Liver (tissue), 8 donors: ENCODE measurements at regions not wholly inside any gene's neighbourhood (a gene's known extent, or its start where the extent isn't known, plus 50 kb on each side); places are given as distances from the start of the nearest gene placed in this dataset.

Experiments used
- DNase-seq: peaks from one replicate; pipeline ENCODE4 v3.0.0-alpha.2; 2017; ENCODE audit warnings: low spot score
- H3K27ac ChIP-seq, 2 donors: one replicate each; pipeline ENCODE4 v1.7.0; 2013; ENCODE audit warnings: inconsistent platforms in 2 of 2, low read length in 2 of 2, control low read depth in 1 of 2, low read depth in 1 of 2, mild to moderate bottlenecking in 1 of 2
- H3K27me3 ChIP-seq, 4 donors: one replicate each; pipeline versions ENCODE4 v1.6.1 to v1.7.0; 2013; ENCODE audit warnings: low read length in 3 of 4, inconsistent platforms in 1 of 4, mild to moderate bottlenecking in 1 of 4, moderate library complexity in 1 of 4; ENCODE audit not compliant: control insufficient read depth in 4 of 4, insufficient read depth in 4 of 4
- H3K36me3 ChIP-seq, 4 donors: one replicate each; pipeline versions ENCODE4 v1.6.1 to v1.7.0; 2013; ENCODE audit warnings: low read length in 3 of 4, mild to moderate bottlenecking in 3 of 4, low read depth in 1 of 4, moderate library complexity in 1 of 4; ENCODE audit not compliant: control insufficient read depth in 4 of 4, insufficient read depth in 3 of 4
- H3K4me1 ChIP-seq, 4 donors: one replicate each; pipeline versions ENCODE4 v1.6.1 to v1.7.0; 2013; ENCODE audit warnings: low read length in 3 of 4, mild to moderate bottlenecking in 3 of 4, moderate library complexity in 1 of 4; ENCODE audit not compliant: control insufficient read depth in 4 of 4, insufficient read depth in 4 of 4
- H3K4me3 ChIP-seq, 3 donors: one replicate each; pipeline versions ENCODE4 v1.6.1 to v1.7.0; 2013; ENCODE audit warnings: low read length in 3 of 3, control low read depth in 1 of 3, low read depth in 1 of 3, mild to moderate bottlenecking in 1 of 3
- H3K9ac ChIP-seq, 2 donors: one replicate each; pipeline ENCODE4 v1.7.0; 2013; ENCODE audit warnings: low read length in 2 of 2, mild to moderate bottlenecking in 2 of 2, moderate library complexity in 2 of 2, control low read depth in 1 of 2, low read depth in 1 of 2
- H3K9me3 ChIP-seq, 4 donors: one replicate each; pipeline versions ENCODE4 v1.6.1 to v1.7.0; 2013; ENCODE audit warnings: low read length in 3 of 4; ENCODE audit not compliant: control insufficient read depth in 4 of 4
- ATF3 ChIP-seq: IDR thresholded peaks from 2 replicates; pipeline ENCODE4 v1.6.1; 2016; ENCODE audit warnings: antibody characterized with exemption
- EGR1 ChIP-seq, 2 donors: IDR thresholded peaks; 2 replicates each; pipeline ENCODE4 v1.6.1; 2016 to 2018; ENCODE audit warnings: antibody characterized with exemption in 2 of 2, low read depth in 2 of 2
- FOXA1 ChIP-seq: IDR thresholded peaks from 2 replicates; pipeline ENCODE4 v1.6.1; 2016; ENCODE audit warnings: antibody characterized with exemption
- FOXA2 ChIP-seq: IDR thresholded peaks from 2 replicates; pipeline ENCODE4 v1.6.1; 2016; ENCODE audit warnings: antibody characterized with exemption
- GABPA ChIP-seq, 2 donors: IDR thresholded peaks in 1 of 2; conservative IDR thresholded peaks in 1 of 2; 2 replicates each; pipeline ENCODE4 v1.6.1; 2016; ENCODE audit warnings: antibody characterized with exemption in 2 of 2, mild to moderate bottlenecking in 1 of 2, moderate library complexity in 1 of 2
- HNF4G ChIP-seq: IDR thresholded peaks from 2 replicates; pipeline ENCODE4 v1.6.1; 2016; ENCODE audit warnings: antibody characterized with exemption
- JUND ChIP-seq, 2 donors: IDR thresholded peaks; 2 replicates each; pipeline ENCODE4 v1.6.1; 2016; ENCODE audit warnings: antibody characterized with exemption in 2 of 2
- MAX ChIP-seq: IDR thresholded peaks from 2 replicates; pipeline ENCODE4 v1.6.1; 2016; ENCODE audit warnings: antibody characterized with exemption
- NR2F2 ChIP-seq: IDR thresholded peaks from 2 replicates; pipeline ENCODE4 v1.6.1; 2016; ENCODE audit warnings: antibody characterized with exemption
- RAD21 ChIP-seq, 2 donors: IDR thresholded peaks; 2 replicates each; pipeline ENCODE4 v1.6.1; 2016; ENCODE audit warnings: antibody characterized with exemption in 2 of 2, mild to moderate bottlenecking in 2 of 2
- RXRA ChIP-seq, 2 donors: IDR thresholded peaks; 2 replicates each; pipeline ENCODE4 v1.6.1; 2017 to 2018; ENCODE audit warnings: antibody characterized with exemption in 2 of 2, mild to moderate bottlenecking in 1 of 2
- SP1 ChIP-seq: IDR thresholded peaks from 2 replicates; pipeline ENCODE4 v1.6.1; 2018; ENCODE audit warnings: antibody characterized with exemption, mild to moderate bottlenecking
- TAF1 ChIP-seq: conservative IDR thresholded peaks from 2 replicates; pipeline ENCODE4 v1.6.1; 2016; ENCODE audit warnings: antibody characterized with exemption, mild to moderate bottlenecking
- YY1 ChIP-seq: IDR thresholded peaks from 2 replicates; pipeline ENCODE4 v1.6.1; 2016; ENCODE audit warnings: antibody characterized with exemption, mild to moderate bottlenecking
- WGBS: extraction: QIAGEN DNeasy Blood & Tissue Kit; methylation state at CpG from one replicate; pipeline ENCODE4 v1.1.7; 2013; 5-methylcytosine and 5-hydroxymethylcytosine counted together
- TF ChIP-seq, protein P1 (sequence below): IDR thresholded peaks from 2 replicates; pipeline ENCODE4 v1.6.1; 2016; ENCODE audit warnings: antibody characterized with exemption, mild to moderate bottlenecking
- TF ChIP-seq, protein P2 (sequence below): fragments of 150-350 bp; IDR thresholded peaks from 2 replicates; pipeline ENCODE4 v1.5.1; 2017; ENCODE audit warnings: improper control_type of control experiment, low read depth, low read length; ENCODE audit not compliant: missing input control
- TF ChIP-seq, protein P3 (sequence below): IDR thresholded peaks from 2 replicates; pipeline ENCODE4 v1.6.1; 2016; ENCODE audit warnings: antibody characterized with exemption
- donor health status: healthy.
- donor health status: healthy.
- donor health status: healthy.
- donor health status: healthy.
- donor health status: healthy.

GRCh38 chr1:118786454-118787155 is 201.5 kb downstream of the TBX15 start:
- TF ChIP-seq, protein P1, sequence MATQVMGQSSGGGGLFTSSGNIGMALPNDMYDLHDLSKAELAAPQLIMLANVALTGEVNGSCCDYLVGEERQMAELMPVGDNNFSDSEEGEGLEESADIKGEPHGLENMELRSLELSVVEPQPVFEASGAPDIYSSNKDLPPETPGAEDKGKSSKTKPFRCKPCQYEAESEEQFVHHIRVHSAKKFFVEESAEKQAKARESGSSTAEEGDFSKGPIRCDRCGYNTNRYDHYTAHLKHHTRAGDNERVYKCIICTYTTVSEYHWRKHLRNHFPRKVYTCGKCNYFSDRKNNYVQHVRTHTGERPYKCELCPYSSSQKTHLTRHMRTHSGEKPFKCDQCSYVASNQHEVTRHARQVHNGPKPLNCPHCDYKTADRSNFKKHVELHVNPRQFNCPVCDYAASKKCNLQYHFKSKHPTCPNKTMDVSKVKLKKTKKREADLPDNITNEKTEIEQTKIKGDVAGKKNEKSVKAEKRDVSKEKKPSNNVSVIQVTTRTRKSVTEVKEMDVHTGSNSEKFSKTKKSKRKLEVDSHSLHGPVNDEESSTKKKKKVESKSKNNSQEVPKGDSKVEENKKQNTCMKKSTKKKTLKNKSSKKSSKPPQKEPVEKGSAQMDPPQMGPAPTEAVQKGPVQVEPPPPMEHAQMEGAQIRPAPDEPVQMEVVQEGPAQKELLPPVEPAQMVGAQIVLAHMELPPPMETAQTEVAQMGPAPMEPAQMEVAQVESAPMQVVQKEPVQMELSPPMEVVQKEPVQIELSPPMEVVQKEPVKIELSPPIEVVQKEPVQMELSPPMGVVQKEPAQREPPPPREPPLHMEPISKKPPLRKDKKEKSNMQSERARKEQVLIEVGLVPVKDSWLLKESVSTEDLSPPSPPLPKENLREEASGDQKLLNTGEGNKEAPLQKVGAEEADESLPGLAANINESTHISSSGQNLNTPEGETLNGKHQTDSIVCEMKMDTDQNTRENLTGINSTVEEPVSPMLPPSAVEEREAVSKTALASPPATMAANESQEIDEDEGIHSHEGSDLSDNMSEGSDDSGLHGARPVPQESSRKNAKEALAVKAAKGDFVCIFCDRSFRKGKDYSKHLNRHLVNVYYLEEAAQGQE, result no peak
- TF ChIP-seq ATF3 (no peak), FOXA1 (no peak), MAX (no peak), NR2F2 (no peak), JUND (IDR thresholded peaks at IDR 0.05) (no peak), YY1 (no peak), EGR1 (IDR thresholded peaks at IDR 0.05; ENCODE audit: low read depth in 2 of 2) (no peak), FOXA2 (no peak), SP1 (no peak), HNF4G (no peak), RXRA (IDR thresholded peaks at IDR 0.05) (no peak), TAF1 (no peak), RAD21 (IDR thresholded peaks at IDR 0.05) (no peak), GABPA (IDR thresholded peaks at IDR 0.05 in 1 of 2, conservative IDR thresholded peaks at IDR 0.05 in 1 of 2) (no peak)
- TF ChIP-seq, protein P2, sequence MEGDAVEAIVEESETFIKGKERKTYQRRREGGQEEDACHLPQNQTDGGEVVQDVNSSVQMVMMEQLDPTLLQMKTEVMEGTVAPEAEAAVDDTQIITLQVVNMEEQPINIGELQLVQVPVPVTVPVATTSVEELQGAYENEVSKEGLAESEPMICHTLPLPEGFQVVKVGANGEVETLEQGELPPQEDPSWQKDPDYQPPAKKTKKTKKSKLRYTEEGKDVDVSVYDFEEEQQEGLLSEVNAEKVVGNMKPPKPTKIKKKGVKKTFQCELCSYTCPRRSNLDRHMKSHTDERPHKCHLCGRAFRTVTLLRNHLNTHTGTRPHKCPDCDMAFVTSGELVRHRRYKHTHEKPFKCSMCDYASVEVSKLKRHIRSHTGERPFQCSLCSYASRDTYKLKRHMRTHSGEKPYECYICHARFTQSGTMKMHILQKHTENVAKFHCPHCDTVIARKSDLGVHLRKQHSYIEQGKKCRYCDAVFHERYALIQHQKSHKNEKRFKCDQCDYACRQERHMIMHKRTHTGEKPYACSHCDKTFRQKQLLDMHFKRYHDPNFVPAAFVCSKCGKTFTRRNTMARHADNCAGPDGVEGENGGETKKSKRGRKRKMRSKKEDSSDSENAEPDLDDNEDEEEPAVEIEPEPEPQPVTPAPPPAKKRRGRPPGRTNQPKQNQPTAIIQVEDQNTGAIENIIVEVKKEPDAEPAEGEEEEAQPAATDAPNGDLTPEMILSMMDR, result no peak
- TF ChIP-seq, protein P3, sequence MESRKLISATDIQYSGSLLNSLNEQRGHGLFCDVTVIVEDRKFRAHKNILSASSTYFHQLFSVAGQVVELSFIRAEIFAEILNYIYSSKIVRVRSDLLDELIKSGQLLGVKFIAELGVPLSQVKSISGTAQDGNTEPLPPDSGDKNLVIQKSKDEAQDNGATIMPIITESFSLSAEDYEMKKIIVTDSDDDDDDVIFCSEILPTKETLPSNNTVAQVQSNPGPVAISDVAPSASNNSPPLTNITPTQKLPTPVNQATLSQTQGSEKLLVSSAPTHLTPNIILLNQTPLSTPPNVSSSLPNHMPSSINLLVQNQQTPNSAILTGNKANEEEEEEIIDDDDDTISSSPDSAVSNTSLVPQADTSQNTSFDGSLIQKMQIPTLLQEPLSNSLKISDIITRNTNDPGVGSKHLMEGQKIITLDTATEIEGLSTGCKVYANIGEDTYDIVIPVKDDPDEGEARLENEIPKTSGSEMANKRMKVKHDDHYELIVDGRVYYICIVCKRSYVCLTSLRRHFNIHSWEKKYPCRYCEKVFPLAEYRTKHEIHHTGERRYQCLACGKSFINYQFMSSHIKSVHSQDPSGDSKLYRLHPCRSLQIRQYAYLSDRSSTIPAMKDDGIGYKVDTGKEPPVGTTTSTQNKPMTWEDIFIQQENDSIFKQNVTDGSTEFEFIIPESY, result no peak
- no peak for DNase-seq
- H3K9ac ChIP-seq, result no peak overlapping the region
- no peak overlapping the region for H3K4me3 ChIP-seq
- 87% methylated on average over 4 of the region's 4 CpGs for WGBS
- peaks cover 2 to 8% (median 5%) of the 10 kb centered on the region in 4 donors for H3K9me3 ChIP-seq
- no peaks in the 10 kb centered on the region for H3K27me3 ChIP-seq
- H3K4me1 ChIP-seq, result no peaks in the 10 kb centered on the region
- H3K36me3 ChIP-seq, result no peaks in the 10 kb centered on the region
- no peak overlapping the region for H3K27ac ChIP-seq
